Adrenal gland (tissue), 9 donors: ENCODE measurements at regions not wholly inside any gene's neighbourhood (a gene's known extent, or its start where the extent isn't known, plus 50 kb on each side); places are given as distances from the start of the nearest gene placed in this dataset.

Experiments
- DNase-seq, 7 donors: peaks; one replicate each; pipeline ENCODE4 v3.0.0-alpha.2; 2019 to 2020
- H3K27ac ChIP-seq, 5 donors: fragments of 200-600 bp; sonication (generic) in 4 of 5; 1 replicate in 3 of 5; 2 replicates in 2 of 5; pipeline versions ENCODE4 v1.5.1 to v1.8.0; 2016 to 2020; ENCODE audit warnings: mild to moderate bottlenecking in 1 of 5
- H3K27me3 ChIP-seq: fragments of 200-600 bp; 2 replicates; pipeline ENCODE4 v1.8.0; 2021
- H3K36me3 ChIP-seq, 2 donors: fragments of 200-600 bp; replicated peaks in 1 of 2; 1 replicate in 1 of 2; 2 replicates in 1 of 2; pipeline versions ENCODE4 v1.5.1 to v1.8.0; 2018 to 2022
- H3K4me1 ChIP-seq, 2 donors: fragments of 200-600 bp; replicated peaks in 1 of 2; 1 replicate in 1 of 2; 2 replicates in 1 of 2; pipeline versions ENCODE4 v1.5.1 to v1.8.0; 2018 to 2021
- H3K4me3 ChIP-seq, 4 donors: fragments of 200-600 bp; sonication (generic) in 3 of 4; one replicate each; pipeline ENCODE4 v1.5.1; 2016 to 2018
- H3K9me3 ChIP-seq, 3 donors: fragments of 200-600 bp; sonication (generic) in 1 of 3; replicated peaks in 1 of 3; 1 replicate in 2 of 3; 2 replicates in 1 of 3; pipeline versions ENCODE4 v1.5.1 to v1.8.0; 2016 to 2021
- POLR2A ChIP-seq, 2 donors: fragments of 450-650 bp; IDR thresholded peaks; one replicate each; pipeline ENCODE4 v1.6.1; 2017; ENCODE audit warnings: antibody characterized with exemption in 2 of 2, mild to moderate bottlenecking in 2 of 2, moderate library complexity in 1 of 2
- WGBS, 4 donors: extraction: QIAGEN DNeasy Blood & Tissue Kit in 2 of 4; methylation state at CpG; one replicate each; pipeline versions ENCODE4 v1.1.5 to v1.1.7; 2013 to 2017; 5-methylcytosine and 5-hydroxymethylcytosine counted together
- intact Hi-C, 2 donors: fragments of 100-400 bp; cut with DNase I; formaldehyde crosslinking; loops; one replicate each; pipeline versions ENCODE4 v1.14.1 to v1.15.0; 2022 to 2023
- TF ChIP-seq, protein P1 (sequence below), 6 experiments: fragments of 450-650 bp in 4 of 6; fragments of 200-600 bp in 2 of 6; sonication (generic) in 1 of 6; IDR thresholded peaks; 1 replicate in 5 of 6; 2 replicates in 1 of 6; pipeline versions ENCODE4 v1.5.1 to v1.8.0; 2016 to 2021; ENCODE audit warnings: antibody characterized with exemption in 6 of 6, mild to moderate bottlenecking in 2 of 6, moderate library complexity in 1 of 6
- donor health status: healthy with polysubstance abuse.
- donor health status: Bipolar disorder and iron deficiency.
- donor health status: DM: yes; HTN: yes; CAD: no.
- donor health status: DM: no; HTN: no; CAD: no.
- donor health status: DM: no; HTN: no; CAD: no.

- intact Hi-C loops, result no loop called here
- no peak for DNase-seq
- WGBS, 4 donors, result 92 to 96% (median 94%) methylated on average over 8 of the region's 8 CpGs
Measured at GRCh38 chr6:166024252-166024651, 143.4 kb downstream of the TBXT start.

GRCh38 chr6:166023273-166023989 is 144.2 kb downstream of the TBXT start:
- TF ChIP-seq POLR2A (IDR thresholded peaks at IDR 0.05), result no peak
- TF ChIP-seq, protein P1, sequence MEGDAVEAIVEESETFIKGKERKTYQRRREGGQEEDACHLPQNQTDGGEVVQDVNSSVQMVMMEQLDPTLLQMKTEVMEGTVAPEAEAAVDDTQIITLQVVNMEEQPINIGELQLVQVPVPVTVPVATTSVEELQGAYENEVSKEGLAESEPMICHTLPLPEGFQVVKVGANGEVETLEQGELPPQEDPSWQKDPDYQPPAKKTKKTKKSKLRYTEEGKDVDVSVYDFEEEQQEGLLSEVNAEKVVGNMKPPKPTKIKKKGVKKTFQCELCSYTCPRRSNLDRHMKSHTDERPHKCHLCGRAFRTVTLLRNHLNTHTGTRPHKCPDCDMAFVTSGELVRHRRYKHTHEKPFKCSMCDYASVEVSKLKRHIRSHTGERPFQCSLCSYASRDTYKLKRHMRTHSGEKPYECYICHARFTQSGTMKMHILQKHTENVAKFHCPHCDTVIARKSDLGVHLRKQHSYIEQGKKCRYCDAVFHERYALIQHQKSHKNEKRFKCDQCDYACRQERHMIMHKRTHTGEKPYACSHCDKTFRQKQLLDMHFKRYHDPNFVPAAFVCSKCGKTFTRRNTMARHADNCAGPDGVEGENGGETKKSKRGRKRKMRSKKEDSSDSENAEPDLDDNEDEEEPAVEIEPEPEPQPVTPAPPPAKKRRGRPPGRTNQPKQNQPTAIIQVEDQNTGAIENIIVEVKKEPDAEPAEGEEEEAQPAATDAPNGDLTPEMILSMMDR (IDR thresholded peaks at IDR 0.05), result no peak
- no peaks in the 10 kb centered on the region for H3K36me3 ChIP-seq
- DNase-seq, result no peak
- 89 to 92% (median 90%) methylated on average over 5 of the region's 5 CpGs for WGBS, 4 donors
- no peaks in the 10 kb centered on the region for H3K27me3 ChIP-seq
- H3K27ac ChIP-seq, result no peak overlapping the region
- H3K9me3 ChIP-seq, result no peaks in the 10 kb centered on the region
- no peak overlapping the region for H3K4me3 ChIP-seq
- intact Hi-C loops, result no loop called here
- no peaks in the 10 kb centered on the region for H3K4me1 ChIP-seq

More at GRCh38 chr6:166024252-166024651, 143.4 kb downstream of the TBXT start:
- Histone ChIP-seq H3K4me1 (no peaks in the 10 kb centered on the region), H3K27me3 (no peaks in the 10 kb centered on the region), H3K36me3 (no peaks in the 10 kb centered on the region), H3K27ac (no peak overlapping the region), H3K4me3 (no peak overlapping the region), H3K9me3 (no peaks in the 10 kb centered on the region)
- TF ChIP-seq, protein P1 (IDR thresholded peaks at IDR 0.05), result no peak
- TF ChIP-seq POLR2A (IDR thresholded peaks at IDR 0.05), result no peak

DNA sequence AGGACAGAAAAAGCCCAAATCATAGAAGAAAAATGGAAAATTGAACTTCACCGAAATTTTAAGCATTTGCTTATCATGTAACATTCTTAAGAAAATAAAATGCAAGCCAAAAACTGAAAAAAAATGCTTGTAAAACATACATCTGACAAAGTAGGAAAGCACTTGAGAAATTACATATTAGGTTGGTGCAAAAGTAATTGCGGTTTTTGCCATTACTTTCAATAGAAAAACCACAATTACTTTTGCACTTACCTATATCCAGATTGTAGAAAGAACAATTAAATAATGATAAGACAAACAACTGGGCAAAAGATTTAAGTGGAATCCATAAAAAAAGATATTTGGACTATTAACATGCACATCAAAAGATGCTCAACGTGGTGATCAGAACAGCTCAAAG is 146.2 kb downstream of the TBXT start:
- Histone ChIP-seq H3K4me3 (no peak overlapping the region), H3K9me3 (peaks cover 0 to 7% (median 0%) of the 10 kb centered on the region in 3 donors), H3K36me3 (no peaks in the 10 kb centered on the region), H3K27me3 (no peaks in the 10 kb centered on the region), H3K27ac (no peak overlapping the region), H3K4me1 (no peaks in the 10 kb centered on the region)
- DNase-seq, result no peak
- intact Hi-C loops, result no loop called here
- 87 to 90% (median 88%) methylated on average over 3 of the region's 3 CpGs for WGBS, 4 donors
- TF ChIP-seq, protein P1 (IDR thresholded peaks at IDR 0.05), result no peak
- no peak for TF ChIP-seq POLR2A (IDR thresholded peaks at IDR 0.05)

GRCh38 chr6:166019214-166019613 is 148.4 kb downstream of the TBXT start:
- no peak for DNase-seq
- TF ChIP-seq POLR2A (IDR thresholded peaks at IDR 0.05), result no peak
- TF ChIP-seq, protein P1 (IDR thresholded peaks at IDR 0.05), result no peak
- Histone ChIP-seq H3K4me1 (no peaks in the 10 kb centered on the region), H3K36me3 (no peaks in the 10 kb centered on the region), H3K4me3 (no peak overlapping the region), H3K27me3 (no peaks in the 10 kb centered on the region), H3K27ac (no peak overlapping the region), H3K9me3 (peaks cover 0 to 7% (median 0%) of the 10 kb centered on the region in 3 donors)
- 62 to 79% (median 73%) methylated on average over 5 to 6 of the region's 6 CpGs for WGBS, 4 donors
- intact Hi-C loops, result no loop called here
